NCI-H2196 treated with DMSO at 0.1 percent for 48 hours (cell line): ENCODE measurements at regions not wholly inside any gene's neighbourhood (a gene's known extent, or its start where the extent isn't known, plus 50 kb on each side); places are given as distances from the start of the nearest gene placed in this dataset.

Experiments
- DNase-seq: peaks from one replicate; lab custom pipeline; 2025; ENCODE audit not compliant: unreplicated experiment; lab: John Stamatoyannopoulos, UW

DNA sequence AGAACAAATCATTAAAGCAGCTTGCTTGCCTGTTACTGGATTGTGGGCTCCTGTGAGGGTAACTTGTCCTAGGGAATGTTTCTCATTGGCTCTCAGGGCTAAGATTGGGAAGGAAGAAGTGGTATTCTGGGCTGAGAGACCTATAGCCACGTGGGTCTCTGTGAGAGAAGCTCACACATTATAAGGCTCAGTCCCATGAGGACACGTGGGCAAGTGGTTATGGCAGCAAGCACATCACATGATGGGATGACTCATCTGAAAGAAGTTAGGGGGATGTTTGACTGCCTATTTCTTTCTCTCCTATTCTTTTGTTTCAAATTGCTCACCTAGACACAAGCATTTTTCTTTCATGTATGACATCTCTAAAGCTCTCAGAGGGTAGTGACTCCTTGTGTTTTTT lies 418.0 kb upstream of the ST6GAL2 start:
- DNase-seq, result no peak

DNA sequence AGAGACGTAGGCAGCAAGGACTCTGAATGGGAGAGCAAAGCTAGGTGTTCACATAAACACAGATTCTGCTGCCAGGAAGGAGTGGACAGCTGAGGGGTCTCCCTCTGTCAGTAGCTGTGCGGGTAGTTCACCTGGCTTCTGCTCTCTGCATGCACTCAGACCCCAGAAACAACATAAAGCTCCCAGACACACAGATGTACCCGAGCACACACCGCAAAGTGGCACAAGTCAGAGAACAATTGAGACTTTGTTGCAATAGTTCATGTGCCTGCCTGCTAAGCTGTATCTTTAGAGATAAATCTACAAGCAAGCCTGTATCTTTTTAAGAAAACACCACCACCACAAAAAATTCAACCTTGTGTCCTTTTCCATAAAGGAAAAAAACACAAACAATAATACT lies 420.0 kb upstream of the ST6GAL2 start:
- DNase-seq, result no peak

DNA sequence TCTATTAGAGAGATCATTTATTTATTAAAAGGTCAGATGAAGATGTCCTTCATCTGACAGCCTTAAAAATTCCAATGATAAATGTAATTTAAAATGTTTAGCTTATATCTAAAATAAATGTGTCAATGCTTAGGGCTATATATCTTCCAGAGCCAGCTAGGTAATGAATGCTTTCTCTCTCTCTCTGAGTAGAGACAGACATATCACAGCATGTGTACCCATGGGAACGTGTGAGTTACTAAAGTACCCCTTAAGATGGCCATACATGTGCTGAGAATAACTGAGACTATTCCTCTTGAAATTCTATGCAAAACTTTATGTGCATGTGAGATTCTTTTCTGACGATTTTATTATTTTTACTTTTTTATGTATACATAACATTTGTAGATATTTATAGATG lies 420.9 kb upstream of the ST6GAL2 start:
- no peak for DNase-seq

DNA sequence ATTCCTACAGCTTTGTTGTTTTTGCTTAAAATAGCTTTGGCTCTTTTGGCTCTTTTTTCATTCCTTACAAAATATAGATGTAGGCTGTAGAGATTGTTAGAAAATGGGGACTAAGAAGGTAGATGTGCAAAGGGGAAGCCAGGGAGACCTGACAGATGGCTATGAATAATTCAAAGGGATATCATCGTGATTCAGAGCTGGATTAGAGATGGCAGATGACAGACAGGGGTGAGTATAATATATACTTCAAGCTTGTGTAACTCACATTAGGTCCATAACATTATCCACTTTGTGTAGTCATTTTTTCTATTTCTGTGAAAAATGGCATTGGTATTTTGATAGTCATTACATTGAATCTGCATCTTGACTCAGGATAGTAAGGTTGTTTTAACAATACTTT lies 422.9 kb upstream of the ST6GAL2 start:
- no peak for DNase-seq

DNA sequence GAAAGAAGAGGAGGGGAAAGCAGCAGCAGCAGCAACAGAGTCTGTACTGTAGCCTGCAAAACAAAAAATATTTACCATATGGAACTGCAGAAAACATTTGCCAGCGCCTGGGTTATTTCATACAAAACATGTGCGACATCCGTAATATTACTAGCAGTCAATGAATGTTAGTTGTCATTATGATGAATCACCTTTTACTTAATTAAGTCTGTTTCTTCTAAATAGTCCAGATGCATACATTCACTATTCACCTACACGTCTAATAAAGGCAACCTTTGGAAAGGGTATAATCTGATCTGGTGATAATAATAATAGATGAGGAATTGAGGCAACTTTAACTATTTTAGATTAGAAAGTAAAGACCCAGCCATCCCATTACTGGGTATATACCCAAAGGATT lies 426.3 kb upstream of the ST6GAL2 start:
- no peak for DNase-seq

DNA sequence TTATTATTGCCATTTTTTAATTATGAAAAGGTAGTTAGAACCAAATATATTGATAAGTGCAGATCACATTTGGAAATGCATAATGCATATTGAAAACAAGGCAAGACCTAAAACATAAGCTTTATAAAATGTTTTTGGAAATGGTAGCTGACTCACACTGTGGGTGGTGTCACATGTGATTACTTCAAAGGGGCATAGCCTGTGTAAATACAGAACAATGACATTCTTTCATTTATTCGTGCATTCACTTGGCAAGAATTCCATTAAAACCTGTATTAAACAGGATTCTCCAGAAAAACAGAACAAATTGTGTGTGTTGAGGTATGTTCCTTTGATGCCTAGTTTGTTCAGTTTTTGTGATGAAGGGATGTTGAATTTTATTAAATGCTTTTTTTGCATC lies 427.3 kb upstream of the ST6GAL2 start:
- DNase-seq, result no peak

DNA sequence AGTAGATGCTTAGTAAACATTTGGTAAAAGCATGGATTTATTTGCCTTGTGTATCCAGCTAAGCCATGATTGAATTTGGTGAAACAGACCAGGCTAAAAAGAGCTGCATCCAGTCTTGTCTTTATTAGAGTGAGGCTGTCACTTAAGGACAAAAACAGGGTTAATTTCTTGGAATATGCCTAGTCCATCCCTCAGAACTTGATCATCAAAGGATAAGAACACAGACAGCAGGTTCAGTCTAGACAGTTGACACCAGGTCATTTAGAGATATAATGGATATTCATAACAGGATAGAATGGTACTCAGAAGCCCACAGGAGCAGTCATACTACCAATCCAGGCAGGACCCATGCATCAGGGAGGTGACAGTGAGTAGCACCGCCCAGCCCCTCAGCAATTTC lies 434.9 kb upstream of the ST6GAL2 start:
- DNase-seq, result no peak

DNA sequence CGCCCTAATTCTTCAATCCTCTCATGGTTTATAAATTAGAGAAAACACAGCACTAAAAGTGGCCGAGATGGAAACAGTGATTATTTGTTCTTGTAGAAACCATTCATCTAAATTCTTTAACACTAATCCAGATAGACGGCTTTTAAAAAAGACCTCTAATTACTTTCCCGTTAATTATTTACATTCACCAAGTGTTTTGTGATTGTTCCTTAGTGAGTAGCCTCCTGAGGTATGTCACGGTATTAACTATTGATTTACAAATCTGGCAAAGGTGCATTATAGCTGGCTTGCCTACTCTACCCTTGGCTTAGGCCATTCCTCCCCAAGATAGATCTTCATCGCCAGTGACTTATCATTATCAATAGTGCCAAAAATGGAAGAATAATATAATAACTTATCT lies 436.4 kb upstream of the ST6GAL2 start:
- no peak for DNase-seq

DNA sequence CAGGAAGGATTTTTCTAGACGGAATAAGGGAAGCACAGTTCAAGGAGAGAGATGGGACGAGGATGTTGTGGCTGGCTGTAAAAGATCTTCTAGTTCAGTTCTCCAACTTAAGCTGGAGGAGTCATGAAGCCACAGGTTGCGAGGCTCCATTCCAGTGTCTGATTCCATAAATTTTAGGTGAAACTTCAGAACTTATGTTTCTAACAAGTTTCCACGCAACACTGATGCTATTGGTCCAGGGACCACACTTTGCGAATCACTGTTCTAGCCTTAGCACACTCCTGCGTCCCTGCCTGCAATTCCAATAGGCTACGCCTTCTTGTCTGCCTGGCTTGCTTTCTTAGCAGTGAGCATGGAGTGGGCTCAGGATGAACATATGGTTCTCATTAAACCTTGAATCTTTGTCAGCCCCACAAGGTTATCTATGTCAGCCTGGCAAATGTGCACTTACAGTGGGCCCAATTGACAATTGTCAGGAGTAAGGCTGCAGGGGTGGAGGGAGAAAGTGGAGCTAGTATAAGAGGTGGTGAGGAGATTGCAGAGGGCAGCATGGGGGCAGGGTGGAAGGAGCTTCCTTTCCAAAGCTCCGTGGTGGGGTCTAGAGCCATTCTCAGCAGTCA lies 438.1 kb upstream of the ST6GAL2 start:
- no peak for DNase-seq

DNA sequence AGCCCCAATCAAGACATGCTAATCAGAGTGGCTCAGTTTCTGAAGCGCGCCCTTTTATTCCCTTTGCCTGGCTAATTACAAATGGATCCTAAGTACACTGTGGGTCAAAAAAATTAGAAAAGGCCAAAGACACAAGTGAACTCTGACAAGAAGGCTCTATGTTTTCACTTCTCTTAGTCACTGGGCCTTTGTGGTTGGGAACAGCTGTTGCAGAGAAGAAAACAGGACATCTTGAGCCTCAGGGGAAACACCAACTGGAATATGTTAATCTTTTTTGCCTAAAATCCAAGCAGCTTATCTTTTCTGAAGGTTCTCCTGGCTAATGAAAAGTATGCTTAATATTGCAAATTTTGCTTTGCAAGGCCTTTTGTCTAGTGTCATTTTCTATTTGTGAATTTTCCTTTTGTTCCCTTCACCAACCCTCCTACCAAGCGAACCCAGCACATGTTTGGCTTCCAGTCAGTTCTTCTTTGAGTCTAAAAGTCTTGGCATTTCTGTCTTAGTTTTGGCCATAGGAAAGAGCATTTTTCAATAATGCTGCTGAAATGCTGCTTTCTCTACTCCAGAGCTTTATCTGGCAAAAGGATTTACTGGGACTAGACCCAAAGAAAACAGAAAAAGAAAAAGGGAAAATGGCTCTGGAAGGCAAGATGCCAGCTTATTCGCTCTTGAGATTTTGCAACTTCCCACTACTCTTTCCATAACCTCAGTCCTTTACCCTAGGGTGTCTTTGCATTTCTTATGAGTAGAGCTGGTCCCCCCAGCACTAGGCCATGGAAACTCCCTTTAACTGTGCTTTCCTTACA lies 440.2 kb upstream of the ST6GAL2 start:
- no peak for DNase-seq

DNA sequence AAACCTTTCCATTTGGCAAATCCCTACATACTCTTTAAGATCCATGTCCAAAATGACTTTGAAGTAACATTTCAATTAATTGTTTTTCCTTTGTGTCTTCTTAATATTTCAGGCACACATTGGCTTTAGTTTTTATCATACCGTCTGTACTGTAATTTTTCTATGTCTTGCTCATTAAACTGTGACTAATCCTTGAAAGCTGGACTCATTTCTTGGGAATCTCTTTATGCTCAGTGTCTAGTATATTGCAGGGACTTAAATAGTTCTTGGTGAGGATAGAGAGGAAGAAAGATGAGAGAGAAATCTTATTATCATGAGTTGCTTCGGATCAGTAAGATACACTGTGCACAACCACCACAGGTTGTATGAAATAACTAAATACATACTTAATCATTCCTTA lies 448.3 kb upstream of the ST6GAL2 start:
- no peak for DNase-seq

DNA sequence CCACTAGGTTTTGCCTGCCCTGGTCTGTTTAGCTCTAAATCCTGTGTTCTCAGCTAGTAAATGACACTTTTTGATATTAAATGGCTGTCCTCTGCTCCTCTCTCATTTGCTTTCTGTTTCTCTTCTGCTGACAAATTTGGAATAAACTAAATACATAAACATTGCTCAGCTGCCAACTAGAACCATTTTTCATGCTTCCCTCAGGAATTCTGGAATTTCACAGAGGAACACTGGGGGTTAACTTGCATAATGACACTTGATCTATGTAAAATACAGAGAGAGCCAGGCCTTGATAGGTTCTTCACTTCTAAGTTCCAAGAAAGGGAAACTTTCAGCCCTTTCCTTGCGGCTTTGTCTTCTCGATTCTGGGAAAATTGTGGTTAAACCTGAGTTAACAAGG lies 450.6 kb upstream of the ST6GAL2 start:
- no peak for DNase-seq

DNA sequence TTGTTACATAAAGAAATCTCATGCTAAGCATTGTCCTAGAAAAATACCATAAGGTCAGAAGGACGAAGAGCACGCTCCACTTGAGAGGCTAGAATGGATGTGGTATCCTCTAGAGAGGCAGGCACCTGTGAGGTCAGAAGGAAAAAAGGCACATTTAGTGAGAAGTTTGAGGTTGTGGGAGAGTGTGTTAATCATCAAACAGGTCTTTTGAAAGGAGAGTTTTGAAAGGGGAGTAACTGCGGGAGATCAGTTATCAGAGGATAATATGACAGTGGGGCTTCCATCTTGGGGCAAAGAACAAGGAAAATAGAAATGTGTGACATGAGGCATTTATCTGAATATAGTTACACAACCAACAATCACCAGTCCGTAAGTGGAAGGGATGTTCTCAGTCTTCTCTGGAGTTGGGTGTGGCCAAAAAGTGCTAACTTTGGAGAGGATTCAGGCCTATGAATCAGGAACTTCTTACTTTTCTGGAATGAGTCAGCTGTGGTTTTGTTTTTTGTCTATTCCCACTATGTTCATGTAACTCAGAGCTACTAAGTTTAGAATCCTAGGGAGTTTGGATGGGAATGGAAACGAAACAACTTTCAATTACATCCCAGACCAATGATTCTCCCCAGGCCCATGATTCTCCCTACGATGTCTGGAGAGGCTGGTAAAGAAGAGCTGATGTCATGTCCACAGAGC lies 451.4 kb upstream of the ST6GAL2 start:
- no peak for DNase-seq

DNA sequence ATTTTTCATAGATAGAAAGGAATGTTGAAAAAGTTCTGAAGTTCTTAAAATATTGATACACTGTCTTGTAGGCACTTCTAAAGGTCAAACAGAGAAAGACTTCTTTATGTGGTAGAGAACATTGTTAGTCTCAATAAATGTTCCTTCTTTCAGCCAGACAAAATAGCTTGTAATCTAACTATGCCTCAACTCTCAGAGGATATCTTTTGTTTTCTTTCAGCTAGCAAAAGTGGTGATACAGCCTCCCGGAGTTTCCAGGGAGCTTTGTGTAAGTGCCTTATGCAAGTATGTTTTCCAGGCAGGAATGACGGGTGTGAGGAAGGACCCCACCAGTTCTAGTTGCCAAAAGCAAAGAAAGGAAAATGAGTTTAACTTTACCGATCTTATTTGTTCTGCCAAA lies 452.1 kb upstream of the ST6GAL2 start:
- DNase-seq, result no peak

DNA sequence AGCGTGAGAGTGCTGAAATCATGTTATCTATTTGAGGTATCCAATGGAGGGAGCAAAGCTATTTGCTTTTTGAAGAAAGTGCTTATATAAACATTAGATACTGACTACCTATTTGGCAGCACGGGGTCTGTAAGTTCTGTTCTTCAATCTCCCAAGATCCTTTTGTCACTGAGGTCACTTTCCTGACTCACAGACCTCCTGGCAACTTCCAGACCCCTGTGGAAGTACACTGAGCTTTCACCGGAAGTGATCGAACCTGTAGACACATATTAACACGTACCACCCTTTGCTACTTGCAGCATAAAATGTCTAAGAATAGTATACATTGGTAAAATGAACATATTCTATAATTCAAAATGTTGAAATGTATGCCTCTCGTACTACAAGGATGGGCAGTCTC lies 452.6 kb upstream of the ST6GAL2 start:
- DNase-seq, result no peak

DNA sequence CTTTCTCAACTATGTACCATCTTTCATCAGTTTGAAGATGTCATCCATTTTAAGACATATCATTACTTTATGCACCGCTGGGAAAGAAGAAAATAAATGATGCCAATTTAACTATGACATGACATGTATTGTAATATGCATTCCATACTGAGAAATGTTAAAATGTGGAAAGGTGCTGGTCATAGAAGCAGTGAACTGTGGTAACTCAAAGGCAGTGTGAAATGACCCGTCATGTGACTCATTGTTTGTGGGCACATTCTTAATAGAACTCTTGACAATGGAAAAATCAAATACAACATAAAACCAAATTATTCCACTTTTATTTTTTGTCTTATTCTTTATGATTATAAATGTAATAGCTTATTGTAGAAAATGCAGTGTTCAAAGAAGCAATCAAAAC lies 455.0 kb upstream of the ST6GAL2 start:
- no peak for DNase-seq

DNA sequence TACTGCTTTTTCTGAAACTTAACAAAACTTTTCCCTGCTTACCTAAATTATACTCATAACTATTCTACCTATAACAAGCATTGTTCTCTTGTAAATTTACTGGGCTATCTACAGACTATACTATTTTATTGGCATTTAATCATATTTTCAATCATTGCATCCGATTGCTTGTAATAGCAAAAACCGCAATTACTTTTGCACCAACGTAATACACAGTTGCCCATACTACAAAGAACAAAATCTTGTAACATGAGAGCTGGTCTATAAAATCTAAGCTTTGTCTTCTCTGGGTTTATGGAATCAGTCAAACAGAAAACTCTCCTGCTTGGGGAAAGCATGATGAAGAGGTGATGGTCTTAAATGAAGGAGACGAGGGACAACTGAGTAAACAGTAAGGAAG lies 463.4 kb upstream of the ST6GAL2 start:
- DNase-seq, result no peak

DNA sequence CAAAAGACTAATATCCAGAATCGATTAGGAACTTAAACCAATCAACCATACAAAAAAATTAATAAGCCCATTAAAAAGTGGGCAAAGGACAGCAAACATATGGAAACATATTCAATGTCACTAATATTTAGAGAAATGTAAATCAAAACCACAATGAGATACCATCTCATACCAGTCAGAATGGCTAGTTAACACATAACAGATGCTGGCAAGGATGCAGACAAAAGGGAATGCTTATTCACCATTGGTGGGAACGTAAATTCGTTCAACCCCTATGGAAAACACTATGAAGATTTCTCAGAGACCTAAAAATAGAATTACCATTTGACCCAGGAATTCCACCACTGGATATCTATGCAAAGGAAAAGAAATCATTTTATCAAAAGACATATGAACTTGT lies 468.2 kb upstream of the ST6GAL2 start:
- DNase-seq, result no peak

DNA sequence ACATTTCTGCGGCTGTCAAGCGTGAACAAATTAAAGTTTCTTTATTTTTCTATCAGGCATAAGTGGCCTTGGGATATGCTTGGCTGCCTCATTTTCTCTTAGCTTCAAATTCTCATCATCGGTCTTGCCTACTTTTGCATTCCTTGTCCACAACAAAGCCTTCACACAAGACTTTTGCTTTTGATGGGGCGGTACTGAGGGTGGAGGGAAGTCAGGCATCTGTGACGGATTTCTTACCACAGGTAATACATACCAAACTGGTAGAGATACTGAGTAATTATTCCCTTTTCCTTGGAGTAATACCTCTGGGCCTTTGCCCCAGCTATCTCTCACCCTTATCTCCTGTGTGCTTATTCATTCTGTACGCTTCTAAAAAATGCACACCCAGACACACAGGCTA lies 468.3 kb upstream of the RGPD4 start:
- no peak for DNase-seq

DNA sequence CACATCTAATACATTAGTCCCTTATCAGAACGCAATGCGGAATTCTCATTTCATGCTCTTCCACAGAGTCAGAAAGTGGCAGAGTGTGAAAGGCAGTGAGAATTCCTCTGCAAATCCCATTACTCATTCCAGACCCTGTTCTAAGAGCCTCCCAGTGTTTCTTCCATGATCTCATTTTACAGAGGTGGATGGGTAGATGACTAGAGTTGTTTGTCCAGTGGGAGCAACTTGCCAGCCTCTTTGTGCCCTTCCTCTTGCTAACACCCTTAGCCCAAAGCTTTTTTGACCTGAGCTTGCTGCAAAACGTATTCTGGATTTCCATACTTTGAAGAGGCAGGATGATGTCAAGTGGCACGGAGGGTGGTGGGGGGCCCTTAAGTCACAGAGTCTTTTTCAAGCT lies 467.7 kb upstream of the RGPD4 start:
- DNase-seq, result no peak

DNA sequence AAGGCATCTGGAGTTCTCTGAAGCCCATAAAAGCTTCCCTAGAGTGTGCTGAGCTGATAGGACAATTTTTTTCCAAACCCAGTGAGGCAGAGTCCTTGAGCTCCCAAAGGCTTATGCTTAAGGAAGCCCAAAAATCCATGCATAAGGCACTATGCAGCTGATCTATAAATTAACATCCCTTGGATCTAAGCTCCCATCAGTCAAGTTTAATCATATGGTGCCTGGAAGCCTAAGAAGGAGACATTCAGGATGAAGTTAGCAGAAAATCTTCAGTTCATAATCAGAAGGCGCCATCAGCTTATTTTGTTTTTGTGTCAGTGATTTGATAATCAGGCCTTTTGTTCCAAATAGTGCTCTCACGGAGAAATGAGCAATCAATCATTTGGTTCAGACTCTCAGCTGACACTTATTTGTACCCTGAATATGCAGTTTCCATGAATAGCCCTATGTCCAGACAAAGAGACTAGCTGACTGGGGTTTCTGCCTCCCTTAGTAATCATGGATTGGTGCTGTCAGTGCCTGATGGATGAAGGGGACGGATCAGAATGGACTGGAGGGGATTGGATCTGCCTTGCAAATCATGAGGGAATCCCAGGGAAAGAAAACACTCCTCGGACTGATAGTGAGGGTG lies 464.8 kb upstream of the RGPD4 start:
- DNase-seq, result no peak

DNA sequence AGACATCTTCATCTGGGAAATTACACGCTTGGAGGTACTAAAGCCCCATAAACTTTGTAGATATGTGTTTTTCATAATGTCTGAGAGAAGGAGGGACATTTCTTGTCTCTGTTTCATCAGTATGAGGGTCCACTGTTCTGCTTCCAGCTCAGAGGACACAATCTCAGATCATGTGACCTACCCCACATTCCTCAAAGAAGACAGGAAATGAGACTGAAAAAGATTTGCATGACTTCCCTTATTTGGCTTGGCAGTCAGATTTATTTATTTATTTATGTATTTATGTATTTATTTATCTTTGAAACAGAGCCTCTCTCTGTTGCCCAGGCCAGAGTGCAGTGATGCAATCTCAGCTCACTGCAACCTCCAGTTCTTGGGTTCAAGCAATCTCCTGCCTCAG lies 463.7 kb upstream of the RGPD4 start:
- no peak for DNase-seq
